GM18858 (cell line): ENCODE measurements at regions not wholly inside any gene's neighbourhood (a gene's known extent, or its start where the extent isn't known, plus 50 kb on each side); places are given as distances from the start of the nearest gene placed in this dataset.

Experiments used
- ATAC-seq: cut with Tn5 transposase; IDR thresholded peaks from one replicate; pipeline ENCODE4 v1.9.1; 2021; ENCODE audit not compliant: unreplicated experiment

DNA sequence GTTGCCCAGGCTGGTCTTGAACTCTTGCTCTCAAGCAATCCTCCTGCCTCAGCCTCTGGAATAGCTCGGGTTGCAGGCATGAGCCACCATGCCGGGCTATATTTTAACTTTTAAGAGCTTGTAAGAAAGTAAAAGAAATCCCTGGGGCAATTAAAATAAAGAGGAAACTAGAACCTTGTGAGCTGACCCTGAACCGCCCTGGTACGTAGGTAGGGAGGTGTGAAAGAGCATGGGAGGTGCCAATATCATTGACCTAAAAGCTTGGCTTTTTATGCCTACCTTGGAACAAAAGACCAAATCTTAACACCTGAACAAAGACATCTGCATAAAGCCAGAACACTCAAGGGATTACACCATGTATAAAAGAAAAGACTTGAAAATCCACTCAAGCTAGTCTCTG, 595.1 kb downstream of the SOX6 start:
- ATAC-seq = no peak

DNA sequence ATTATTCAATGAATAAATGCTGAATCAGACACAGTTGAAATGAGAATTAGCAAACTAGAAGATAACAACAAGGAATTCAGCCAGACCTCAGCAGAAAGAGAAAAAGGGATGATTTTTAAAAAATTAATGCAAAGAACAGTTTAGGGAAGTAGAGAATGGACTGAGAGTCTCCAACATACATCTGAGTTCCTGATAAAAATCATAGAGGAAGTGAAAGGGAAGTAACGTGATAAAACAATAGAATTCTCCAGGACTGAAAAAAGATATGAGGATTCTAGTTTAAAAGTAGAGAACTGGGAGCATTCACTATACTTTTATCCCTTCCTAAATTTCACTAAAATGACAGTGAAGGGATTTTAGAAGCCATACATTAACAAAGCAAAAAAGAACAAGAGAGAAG, 592.0 kb downstream of the SOX6 start:
- no peak for ATAC-seq

DNA sequence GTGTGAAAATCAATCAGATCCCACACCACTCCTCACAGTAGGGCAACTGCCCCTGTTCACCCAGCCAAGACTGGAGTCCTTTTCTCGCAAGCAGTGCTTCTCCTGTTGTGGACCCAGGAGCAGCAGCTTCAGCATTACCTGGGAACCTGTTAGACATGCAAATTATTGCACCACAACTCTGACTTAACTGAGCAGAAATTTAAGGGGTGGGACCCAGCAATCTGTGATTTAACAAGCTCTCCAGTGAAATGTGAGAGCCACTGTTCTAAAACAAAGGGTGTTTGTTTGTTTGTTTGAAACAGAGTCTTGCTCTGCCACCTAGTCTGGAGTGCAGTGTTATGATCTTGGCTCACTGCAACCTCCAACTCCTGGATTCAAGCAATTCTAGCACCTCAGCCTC, 591.4 kb downstream of the SOX6 start:
- ATAC-seq = no peak

DNA sequence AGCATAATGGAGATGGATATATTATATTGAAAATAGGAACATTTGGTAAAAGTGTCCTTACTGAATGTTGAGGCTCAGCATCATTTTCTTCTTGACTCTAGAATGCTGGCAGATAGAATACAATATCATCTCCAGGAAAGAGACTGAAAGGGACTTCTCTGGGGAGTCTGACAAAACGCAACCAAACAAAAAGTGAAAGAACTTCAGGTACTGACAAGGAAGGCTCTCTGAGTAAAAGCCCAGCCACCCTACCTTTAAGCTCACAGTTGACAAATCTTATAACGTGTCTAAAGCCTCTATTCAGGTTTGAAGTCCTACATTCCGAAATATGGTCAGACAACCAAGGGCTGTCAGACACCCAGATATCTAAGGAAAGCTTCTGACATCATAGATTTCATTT, 590.8 kb downstream of the SOX6 start:
- no peak for ATAC-seq

DNA sequence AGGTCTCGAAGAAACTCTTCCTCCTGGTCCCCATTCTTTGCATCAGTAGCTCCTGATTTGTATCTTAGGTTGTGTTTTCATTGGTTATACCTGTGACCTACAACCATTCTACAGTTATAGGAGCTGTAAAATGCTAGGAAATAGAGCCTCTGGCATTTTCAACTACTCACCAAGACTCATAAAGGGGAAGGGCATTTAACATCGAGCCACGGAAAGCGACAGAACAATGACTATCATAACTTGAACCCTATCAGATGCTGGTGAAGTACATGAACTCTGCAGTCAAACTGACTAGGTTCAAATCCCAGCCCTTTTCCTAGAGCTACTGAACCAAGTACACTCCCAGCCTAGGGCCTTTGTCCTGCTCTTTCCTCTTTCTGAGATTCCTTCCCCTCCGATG, 588.0 kb downstream of the SOX6 start:
- no peak for ATAC-seq

DNA sequence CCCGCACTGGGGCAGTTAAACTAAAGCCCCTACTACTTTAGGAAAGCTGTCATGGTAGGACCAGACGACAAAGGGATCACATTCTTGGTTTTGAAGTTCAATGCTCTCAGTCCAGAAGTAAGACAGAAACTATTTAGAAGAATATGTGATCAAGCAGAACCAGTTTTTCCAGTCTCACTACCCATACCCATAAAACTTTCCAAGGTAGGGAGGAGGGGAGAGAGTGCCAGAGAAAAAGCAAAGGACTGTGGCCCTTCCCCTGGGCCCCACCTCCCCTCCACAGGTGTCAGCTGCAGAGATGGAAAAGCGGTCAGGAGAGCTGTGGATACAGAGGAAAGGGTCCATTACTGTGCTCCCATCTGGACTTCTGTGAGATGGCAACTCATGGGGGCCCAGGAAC, 587.1 kb downstream of the SOX6 start:
- ATAC-seq = no peak

DNA sequence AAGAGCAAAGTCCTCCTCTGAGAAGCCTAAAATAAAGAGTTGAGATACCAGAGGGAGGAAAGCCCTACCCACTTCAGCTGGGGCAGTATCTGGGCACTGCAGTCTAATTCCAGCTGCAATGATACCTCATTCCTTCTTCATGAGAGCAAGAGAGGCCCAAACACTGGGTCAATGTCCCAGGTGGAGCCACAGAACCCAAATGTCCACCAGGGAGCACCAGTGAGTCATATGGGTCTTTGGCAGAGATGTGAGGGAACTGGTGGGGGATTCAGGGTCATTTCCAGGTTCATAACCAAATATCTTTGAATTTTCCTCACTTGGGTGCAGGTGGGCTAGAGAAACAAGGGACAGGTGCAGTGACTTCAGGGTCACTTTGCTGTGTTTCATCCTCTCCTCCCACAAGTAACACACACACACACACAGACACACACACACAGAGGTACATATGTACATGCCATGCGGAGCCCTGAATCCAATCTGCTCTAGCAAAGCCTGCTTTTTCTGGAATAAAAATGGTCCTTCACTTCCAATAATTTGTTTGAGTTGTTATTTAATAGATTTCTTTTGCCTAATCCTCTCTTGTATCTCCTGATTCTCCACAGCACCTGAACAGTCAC, 585.4 kb downstream of the SOX6 start:
- ATAC-seq = no peak

DNA sequence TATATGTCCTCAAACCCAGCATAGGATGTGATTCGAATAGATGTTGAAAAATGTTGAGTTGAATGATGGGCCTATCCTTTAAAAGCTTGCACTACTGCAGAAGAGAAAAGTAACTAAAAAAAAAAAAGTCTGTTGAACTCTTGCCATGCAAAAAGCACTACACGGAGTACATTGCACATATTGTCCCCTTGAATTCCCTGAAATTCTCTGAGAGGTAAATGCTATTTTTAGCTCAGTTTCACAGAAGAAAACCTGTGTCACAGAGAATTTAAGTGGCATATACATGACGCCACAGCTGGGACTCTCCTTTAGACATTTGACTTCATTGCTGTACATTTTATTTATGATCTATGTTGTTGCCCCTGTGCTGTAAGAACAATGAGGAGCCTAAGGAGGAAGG, 583.8 kb downstream of the SOX6 start:
- ATAC-seq = no peak

DNA sequence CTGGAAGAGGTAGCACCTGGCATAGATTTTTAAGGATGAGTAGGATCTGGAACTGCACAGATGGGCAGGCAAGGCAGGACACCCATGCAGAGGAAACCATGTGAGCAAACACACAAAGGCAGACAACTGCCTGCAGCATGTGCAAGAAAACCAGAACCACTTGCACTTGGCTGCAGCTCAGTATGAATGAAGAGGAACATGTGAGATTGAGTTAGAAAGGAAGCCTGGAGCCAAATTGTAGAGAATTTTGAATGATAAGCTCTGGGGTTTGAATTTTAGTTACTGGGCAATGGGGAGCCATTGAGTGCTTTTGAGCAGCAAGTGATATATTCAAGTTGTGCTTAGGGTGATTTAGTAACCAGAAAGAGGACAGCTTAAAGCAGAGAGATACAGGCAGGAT, 583.4 kb downstream of the SOX6 start:
- ATAC-seq = no peak

DNA sequence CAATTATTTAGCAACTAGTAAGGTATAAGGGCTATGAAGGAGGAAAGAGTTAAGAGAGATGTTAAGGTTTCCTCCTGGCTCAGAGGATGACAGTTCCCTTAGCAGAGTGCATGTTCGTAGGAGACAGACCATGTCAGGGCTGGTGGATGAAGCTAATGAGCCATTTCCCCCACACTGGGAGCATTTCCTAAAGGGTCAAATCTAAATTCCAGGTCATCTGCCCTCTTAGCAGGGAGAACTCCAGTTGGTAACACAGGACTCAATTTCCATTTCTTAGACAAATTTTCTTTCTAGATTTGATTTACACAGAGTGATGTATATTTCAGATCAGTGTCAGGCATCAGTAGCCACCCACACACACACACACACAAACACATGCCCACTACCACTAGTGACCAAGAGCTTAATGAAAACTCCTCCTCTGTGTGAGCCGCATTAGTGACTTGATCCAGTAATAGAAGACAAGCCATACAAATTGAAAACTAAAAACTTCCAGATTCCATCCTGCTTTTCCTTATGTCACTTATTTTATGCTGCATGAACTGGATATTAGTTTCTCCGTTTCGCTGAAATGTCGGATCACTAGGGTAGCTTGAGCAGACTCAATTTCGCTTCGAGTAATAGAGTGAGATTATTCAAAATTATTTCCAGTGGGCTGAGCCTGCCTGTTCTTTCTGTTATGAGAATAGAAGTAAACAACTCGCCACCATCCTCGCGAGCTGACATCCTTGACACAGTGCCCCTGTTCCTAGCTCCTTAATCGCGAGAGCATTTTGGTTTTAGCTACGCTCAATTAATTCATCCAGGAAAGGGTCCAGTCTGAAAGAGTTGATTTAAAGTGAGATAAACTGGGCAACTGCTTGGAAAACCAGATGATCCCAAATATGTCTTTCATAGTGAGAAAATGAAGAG, 582.6 kb downstream of the SOX6 start:
- ATAC-seq = no peak

DNA sequence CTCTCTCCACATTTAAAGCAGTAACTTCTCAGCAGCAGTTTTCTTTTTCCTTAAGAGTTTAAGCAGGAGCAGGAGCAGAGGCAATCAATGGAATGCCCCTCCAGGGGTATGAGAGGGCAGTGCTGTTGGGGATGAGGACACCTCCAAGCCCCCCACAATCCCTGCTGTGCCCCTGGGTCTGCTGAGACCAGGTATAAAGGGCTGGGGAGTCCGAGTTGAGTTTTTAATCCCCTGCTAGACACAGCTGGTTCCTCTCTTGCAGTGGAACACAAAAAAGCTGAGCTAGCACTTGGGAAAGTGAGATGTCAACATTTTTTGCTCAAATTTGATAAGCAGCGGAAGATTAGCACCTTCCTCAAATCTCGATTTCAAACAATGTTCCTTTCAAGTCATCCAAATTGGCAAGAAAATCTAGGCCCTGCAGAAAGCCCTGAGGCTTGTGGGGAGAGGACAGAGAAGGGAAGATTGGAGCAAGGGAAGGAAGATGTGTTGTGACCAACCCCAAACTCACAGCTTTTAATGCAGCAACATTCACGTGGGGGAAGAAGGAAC, 581.9 kb downstream of the SOX6 start:
- no peak for ATAC-seq

DNA sequence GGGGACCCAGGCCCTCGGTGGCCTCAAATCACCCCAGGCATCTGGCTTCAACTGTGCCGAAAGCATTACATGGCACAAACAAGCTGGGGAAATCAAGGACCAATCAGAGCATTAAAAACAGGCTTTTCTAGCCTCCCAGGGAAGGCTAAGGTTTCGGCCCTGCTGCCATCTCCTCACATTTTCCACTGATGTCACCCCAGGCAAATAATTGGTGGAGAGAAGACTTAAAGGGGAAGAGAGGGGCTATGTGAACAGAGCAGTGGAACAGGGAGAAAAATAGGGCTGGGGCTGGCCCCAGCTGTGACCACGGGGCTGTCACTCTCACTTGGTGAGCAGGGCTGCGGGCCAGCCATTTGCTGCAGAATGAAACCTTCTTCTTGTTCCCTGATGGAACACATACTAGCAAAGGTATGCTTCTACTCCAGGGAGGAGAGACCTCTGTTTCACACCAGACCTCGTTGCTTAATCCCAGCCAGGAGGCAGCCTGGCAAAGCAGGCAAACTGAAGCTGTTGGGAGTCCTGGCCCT, 581.3 kb downstream of the SOX6 start:
- no peak for ATAC-seq

DNA sequence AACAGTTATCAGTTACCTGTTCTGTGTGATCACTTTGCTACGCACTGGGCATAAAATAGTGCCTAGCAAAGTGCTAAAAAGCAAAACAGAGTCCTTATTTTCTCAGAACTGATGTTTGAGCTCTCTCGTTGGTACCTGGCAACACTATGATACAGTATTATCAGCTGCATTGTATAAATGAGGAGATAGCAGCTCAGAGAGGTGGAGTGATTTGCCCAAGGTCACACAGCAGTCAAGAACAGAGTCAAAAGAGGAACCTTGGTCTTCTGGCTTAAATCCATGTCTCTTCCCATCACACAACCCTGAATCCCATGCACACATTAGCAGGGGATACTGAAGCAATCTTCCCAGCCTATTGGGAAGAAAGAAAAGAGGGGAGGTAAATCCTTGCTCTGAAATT, 580.5 kb downstream of the SOX6 start:
- ATAC-seq = no peak

DNA sequence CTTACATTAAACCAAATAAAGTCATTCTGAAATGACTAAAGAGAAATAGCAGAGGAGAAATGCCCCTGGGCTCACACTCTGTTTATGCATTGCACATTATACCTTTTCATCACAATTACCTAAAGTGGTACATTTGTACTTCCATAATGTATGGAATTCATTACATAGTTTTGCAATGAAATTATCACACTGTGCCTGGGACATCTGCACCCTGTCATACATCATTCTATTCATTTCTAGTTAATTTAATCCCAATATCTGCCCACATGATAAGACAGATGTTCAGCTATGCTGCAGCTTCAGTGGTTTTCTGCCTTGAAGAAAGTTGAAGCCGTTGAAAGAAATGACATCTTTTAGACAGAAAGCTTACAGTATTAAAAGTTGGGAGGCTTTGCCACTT, 580.0 kb downstream of the SOX6 start:
- no peak for ATAC-seq

DNA sequence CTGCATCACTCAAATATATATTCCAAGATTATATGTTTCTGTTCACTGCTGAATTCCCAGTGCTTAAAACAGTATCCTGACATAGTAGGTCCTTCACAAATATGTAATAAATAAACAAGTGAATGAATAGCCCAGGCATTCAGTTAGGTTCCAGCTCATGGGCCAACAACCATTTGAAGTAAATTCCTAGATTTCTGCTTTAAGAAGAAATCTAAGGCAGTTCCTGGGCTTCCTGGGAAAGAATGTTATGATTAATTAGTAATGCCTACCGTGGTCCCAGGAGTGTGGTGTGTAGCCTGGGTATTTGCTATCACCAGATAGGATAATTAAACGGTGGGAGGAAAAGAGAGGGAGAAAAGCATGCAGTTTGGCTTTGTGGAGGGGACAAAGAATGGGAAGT, 576.8 kb downstream of the SOX6 start:
- ATAC-seq = no peak

DNA sequence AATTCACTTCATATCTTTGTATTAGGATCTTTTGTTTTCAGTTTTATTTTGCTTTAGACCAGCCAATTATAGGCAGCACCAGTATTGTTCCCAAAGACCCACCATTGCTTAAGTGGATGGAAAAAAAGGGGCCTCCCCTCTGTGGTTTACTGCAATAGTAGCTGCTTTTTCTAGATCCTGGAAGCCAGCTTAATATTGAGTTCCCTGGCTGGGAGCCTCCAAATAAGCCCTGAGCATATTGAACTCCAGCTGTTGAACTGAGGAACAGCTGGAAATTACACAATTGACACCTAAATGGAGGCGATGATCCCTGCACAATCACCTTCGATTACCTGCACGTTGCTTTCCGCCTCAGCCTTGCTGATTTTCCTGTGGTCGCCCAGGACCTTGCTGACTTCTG, 576.0 kb downstream of the SOX6 start:
- ATAC-seq = no peak

DNA sequence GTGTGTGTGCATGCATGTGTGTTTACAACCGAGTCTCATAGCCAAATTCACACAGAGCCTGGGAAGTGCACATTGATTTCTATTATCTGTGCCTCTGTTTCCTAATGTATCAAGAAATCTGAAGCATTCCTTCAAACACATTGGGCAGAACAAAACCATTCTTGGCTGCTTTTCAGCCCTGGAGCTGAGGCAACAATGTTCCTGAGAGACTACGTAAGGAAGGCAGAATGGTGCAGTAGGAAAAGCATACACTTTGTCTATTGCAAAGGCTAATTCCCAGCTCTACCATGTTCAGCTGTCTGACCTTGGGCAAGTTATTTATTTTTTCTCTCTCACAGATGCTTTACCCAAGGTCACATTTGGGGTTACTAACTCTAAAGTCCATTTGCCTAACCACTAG, 575.5 kb downstream of the SOX6 start:
- no peak for ATAC-seq

DNA sequence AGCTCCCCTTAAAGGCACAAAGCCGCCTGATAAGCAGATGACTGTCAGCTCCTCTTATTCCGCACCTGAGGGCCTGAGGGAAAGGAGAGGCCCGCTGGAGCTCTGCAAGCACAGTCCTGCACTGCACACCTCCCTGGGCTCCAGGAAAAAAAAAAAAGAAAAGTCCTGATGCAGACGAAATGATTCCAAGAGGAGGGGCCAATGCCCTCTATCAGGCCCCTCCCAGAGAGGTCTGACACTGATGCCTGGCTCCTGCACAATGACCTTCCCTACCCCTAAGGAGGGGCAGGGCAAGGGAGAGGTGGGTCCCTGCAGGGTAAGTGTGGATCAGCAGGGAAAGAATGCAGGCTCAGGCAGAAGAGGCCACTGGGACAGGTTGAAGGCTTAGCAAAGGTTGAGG, 572.7 kb downstream of the SOX6 start:
- no peak for ATAC-seq

DNA sequence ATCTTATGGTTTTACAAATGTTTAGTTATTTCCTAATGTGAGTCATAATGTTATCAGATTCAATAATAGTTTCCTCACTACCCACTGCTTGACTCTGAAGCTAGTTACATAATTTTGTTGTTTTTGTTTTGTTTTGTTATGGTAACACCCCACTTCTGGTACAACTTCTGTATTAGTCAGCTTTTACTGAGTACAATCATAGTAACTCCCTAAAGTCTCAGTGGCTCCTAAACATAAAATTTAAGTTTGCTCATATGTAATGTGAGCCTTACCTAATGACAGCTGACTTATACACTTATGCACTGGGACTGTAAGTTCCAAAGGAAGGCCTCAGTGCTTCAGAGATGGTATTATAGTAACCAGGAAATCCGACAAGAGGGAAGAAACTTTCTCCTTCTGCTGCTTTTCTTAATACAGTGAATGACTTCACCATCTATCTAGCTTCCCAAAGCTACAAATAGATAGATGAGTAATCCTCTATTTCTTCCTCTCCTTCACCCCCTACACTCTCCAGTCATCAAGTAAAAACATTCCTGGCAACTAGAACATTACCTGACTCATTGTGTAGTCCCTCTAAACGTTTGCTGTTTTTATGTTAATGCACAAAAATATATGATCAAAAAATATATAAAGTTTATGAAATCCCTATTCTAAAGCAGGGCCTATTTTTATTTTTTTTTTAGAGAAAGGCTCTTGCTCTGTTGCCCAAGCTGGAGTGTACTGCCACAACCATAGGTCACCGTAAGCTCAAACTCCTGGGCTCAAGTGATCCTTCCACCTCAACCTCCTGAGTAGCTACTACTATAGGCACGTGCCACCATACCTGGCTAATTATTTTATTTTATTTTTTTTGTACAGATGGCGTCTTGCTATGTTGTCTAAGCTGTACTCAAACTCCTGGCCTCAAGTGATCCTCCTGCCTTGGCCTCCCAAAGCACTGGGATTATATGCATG, 563.0 kb downstream of the SOX6 start:
- ATAC-seq = no peak

DNA sequence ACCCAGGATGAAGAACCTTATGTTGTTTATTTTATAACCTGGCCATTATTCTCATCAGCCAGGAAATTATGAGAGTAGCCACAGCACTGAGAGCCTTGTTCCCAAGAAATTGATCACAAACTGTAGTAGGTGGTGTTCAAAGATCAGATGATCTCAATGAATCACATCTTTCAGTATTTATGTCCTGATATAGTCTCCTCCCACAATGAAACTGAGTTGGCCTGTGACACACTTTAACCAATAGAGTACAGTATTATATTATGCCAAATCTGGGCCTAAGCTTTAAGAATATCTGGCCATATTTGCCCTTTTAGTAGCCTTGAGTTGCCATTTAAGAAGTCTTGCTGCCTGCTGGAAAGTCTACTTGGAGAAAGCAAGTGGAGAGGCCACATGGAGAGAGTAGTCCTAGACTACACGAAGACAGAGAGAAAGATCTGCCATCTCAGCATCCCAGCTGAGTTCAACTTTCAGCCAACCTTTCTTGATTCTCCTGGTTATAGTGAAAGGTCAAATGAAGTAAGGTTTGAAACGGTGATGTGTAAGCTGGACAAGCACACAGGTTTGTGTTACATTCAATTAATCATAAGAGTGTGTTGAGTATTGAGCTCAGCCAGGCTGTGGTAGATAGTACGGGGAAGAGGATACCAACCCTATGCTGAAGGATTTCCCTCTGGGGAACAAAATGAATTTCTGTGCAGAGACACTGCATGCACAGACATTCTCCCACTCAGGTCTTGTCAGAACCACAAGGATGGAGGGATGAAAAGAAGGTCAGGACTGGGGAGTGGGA, 561.8 kb downstream of the SOX6 start:
- ATAC-seq = no peak
